ENCODE measurements at regions not wholly inside any gene's neighbourhood (a gene's known extent, or its start where the extent isn't known, plus 50 kb on each side); places are given as distances from the start of the nearest gene placed in this dataset.

- no peak for TF ChIP-seq CTCF (conservative IDR thresholded peaks at IDR 0.05; ENCODE audit: low read length)
- no peak for TF ChIP-seq EZH2phosphoT487 (IDR thresholded peaks at IDR 0.05; ENCODE audit: borderline replicate concordance)
Measured at GRCh38 chrX:21056622-21057021, 317.6 kb upstream of the CNKSR2 start.
